ENCODE measurements at regions not wholly inside any gene's neighbourhood (a gene's known extent, or its start where the extent isn't known, plus 50 kb on each side); places are given as distances from the start of the nearest gene placed in this dataset.

DNA sequence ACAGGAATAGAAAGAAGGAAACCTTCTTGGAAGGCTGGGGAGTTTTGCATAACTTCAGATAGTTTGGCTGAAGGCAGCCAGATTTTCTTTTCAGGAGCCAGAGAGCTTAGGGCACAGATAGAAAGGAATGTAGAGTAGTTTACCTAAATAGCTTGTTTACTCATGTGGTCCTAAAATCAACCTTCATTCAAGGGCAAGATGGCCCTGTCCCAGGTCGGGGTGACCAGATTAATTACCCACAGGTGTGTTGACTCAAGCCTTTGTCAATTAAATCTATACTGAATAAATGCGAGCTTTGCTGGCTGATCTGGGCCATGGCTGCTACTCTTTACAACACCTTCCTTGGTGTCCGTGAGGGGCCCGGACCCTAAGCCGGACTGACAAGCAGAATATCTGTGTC, 792.0 kb upstream of the MAN1A1 start:
- DNase-seq (ENCODE audit: low read depth in 4 of 4, low spot score in 3 of 4): no peak

DNA sequence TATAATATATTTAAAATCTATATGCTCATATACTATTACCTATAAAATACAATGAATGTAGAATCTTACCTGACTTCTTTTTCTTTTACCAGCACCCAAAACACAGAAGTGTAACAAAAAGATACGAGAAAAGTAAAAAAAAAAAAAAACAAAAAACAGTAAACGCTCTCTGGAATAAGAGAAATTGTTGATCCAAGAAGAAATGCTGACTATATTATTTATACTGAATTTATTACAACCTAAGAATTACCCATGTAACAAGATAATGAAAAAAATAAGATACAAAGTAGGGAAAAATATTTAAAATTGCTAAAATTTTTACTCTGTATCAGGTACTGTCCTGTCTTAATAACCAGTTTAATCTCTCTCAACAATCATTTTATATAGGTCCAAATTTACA, 787.9 kb upstream of the MAN1A1 start:
- no peak for DNase-seq (ENCODE audit: low read depth in 4 of 4, low spot score in 3 of 4)

DNA sequence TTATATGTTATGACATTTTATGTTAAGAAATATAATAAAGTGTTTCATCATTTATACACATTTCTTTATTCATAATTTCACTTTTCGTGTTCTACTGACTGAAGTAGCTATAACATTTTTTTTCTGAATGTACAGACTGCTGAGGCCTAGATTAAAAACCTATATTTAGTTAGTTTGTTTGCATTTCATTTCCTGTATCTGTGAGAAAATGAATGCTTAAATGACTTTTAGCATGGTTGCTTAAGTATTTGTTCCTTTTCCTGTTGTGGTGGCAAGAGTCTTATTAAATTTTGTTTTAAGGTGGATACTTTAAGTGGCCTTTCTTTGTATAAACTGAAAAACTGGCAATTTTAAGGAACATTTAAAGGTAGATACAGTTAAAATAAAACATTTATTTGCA, 779.7 kb upstream of the MAN1A1 start:
- no peak for DNase-seq (ENCODE audit: low read depth in 4 of 4, low spot score in 3 of 4)

DNA sequence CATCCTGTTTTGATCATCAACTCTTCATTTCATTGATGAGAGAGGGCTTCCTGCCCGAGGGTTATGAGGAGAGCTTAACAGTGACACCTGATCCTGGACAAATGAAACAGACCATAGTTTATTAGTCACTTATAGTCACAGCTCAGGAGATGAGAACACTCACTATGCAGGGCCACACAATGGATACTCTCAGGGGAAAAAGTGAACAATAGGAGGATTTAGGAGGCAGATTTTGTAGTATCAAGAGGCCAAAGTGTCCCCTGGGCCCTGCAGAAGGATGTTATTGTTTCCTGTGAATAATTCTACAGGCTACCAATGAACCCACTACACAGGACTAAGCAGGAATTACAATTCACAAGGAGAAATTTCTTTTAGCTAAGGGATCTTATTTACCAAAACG, 772.8 kb upstream of the MAN1A1 start:
- no peak for DNase-seq (ENCODE audit: low read depth in 4 of 4, low spot score in 3 of 4)

DNA sequence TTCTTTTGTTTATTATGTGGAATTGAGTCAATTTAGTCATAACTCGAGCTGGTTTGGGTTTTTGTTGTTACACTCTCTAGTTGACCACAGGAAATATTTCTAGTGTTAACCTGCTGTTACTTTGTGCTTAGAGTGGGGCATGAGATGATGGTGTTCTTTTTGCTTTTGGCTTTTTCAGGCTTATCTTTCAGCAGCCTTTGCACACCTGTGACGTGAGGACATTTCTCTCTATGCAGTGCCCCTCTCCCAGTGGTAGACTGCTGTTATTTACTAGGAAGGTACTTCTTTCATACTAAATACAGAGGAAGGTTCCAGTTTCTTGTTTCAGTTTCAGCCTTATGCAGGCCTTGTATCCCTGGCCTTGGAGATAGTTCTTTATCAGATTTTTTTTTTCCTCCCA, 766.8 kb upstream of the MAN1A1 start:
- DNase-seq (ENCODE audit: low read depth in 4 of 4, low spot score in 3 of 4): no peak

DNA sequence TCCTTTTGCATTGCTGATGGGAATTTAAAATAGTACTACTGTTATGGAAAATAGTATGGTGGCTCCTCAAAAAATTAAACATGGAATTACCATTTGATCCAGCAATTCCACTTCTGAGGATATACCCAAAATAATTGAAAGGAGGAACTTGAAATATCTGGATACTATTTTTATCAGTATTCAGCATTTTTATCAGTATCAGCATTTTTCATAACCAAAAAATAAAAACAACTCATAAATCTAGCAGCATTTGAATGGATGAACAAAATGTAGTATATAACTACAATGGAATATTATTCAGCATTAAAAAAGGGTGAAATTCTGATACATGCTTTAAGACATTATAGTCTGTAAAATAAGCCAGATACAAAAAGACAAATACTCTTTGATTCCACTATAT, 763.4 kb upstream of the MAN1A1 start:
- DNase-seq (ENCODE audit: low read depth in 4 of 4, low spot score in 3 of 4): no peak

DNA sequence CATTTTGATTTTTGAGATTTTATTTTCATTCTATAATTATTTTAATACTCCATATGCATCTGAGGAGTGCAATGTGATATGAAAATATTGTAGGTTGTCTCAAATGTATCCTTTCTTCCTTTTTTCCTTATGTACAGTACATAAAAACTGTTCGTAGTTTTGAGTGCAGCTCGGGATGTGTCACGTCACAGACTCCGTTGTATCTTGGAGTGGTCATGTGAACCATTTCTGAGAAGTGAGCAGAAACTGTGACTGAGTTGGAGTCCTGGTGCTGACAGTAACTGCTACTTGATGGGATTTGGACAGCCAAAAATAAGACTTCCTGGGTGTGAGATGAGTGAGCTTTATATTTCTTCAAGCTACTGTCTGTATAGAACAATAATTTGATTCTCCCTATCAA, 761.4 kb upstream of the MAN1A1 start:
- DNase-seq (ENCODE audit: low read depth in 4 of 4, low spot score in 3 of 4): no peak

DNA sequence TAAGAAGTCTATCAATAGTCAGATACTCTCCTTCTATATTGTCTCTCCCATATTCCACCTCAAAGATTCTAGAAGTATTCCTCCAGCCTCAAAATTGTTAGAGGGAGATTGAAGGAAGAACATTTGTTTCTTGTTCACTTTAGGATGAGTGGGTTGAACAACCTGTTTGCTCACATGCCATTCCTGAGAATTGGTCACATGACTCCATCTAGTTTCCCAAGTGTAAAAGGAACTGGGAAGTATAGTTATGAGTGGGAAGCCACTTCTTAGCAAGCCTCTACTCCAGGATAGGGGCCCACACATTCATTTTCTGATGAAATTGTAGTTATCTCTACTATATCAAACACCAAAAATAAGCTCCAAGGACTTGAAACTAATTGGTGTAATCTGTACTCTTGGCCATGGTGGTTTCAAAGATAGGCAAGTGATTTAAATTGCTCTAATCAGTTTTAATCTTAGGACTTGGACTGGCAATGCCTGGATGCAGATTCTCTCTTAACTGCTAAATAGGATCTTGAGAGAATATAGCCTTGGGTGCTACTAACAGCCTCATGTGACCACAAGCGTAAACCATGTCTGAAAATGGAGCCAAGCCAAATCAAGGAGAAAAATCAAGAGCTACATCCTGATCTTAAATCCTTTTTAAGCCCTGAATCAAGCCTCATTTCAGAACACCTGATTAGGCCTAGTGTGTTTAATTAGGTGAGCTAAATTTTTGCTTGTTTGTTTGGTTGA, 758.7 kb upstream of the MAN1A1 start:
- no peak for DNase-seq (ENCODE audit: low read depth in 4 of 4, low spot score in 3 of 4)

DNA sequence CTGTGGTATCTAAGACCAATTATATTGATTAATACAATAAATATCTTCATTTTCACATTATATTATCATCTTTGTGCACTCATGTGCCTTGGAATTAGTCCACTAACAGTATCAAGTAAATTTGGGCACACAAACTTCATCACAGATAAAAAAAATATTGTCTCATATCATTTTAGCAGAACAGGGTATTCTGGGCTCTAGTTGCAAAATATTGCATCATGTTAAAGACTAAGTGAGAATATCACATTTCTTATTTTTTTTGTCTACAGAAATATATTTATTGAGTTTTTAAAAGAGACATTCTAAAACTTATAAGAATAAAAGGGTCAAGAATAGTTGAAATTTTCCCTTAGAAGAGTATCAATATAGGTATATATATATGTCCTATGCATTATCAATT, 754.1 kb upstream of the MAN1A1 start:
- DNase-seq (ENCODE audit: low read depth in 4 of 4, low spot score in 3 of 4): no peak

DNA sequence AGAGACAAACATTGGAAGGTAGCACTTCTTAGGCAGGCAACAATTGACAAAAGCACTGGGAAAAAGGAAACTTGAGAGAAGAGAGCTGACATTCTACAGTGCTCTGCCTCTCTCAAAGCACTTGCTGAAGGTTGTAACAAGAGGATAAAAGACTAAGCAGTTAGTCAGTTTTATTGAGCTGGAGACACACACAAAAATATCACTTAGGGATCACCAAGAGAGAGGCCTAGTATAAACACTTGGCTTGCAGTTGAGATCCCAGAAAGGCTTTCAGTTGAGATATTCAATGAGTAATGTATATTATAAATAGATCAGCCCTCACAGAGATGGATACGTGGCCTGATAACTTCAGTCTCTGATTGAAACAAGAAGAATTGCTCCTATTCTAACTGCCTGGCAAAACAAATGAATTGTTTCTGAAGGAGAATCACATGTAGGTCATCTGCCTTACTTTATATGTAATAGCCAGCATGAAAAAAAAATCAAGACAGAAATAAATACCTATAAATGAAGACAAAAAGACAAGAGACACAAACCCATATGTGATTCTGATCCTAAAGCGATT, 747.2 kb upstream of the MAN1A1 start:
- no peak for DNase-seq (ENCODE audit: low read depth in 4 of 4, low spot score in 3 of 4)

DNA sequence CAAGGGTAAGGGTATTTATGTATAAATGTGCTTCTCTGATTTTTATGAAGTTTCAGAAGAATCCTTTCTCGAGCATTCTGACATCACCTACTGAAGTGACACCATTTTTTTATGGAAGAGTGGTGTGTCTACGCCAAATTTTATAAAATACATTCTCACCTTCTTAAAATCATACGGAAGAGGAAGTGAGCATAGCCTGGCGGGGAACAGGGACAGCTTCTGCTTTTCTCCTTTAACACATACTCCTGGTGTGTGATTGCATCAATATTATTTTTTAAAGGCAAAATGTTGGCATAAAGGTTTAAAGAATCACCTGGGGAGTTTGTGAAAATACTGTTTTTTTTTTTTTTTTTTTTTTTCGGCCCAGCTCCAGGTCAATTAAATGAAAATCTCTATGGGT, 733.6 kb upstream of the MAN1A1 start:
- no peak for DNase-seq (ENCODE audit: low read depth in 4 of 4, low spot score in 3 of 4)

DNA sequence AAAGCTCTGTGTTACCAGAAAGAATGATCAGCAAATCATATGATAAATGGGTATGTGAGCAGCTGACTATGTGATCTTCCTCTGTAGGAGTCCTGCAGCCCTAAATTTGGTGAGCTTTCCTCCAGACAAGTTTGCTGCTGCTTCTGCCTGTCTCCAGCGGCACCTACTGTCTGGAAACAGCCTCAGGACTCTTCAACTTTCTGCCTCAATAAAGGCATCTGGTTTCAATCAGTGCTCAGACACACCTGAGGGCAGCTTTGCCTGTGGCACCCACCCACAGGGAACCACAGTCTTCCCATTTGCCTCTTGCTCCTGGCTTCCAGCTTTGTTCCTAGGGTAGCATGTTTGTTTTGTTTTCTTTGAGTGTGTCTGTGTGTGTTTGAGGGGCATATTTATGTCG, 727.9 kb upstream of the MAN1A1 start:
- DNase-seq (ENCODE audit: low read depth in 4 of 4, low spot score in 3 of 4): no peak

DNA sequence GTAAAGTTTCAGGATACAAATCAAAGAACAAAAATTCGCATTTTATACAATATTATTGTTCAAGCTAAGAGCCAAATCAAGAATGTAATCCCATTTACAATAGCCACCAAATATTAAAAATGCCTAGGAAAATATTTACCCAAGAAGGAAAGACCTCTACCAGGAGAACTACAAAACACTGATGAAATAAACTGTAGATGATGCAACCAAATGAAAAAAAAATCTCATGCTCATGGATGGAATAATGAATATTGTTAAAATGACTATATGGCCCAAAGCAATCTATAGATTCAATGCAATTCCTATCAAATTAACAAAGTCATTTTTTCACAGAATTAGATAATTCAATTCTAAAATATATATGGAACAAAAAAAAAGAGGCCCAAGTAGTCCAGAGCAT, 708.8 kb upstream of the MAN1A1 start:
- DNase-seq (ENCODE audit: low read depth in 4 of 4, low spot score in 3 of 4): no peak

DNA sequence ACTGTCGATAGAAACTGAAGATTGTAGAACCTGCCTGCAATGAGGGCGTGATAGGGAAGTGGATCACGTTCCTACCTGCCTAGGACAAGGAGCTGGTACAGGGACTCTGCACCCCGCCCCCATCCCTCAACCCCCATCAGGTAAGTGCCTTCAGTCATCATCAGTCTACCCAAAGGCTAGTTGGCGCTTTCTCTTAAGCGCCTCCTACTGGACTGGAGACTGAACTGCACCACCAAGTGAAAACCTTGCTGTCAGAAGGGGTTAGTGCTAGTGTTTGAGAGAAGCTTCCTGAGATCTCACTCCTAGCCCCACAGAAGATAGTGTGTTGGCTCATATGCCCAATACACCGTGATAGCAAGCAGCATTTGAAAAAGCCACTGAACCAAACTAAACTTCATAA, 706.5 kb upstream of the MAN1A1 start:
- no peak for DNase-seq (ENCODE audit: low read depth in 4 of 4, low spot score in 3 of 4)

DNA sequence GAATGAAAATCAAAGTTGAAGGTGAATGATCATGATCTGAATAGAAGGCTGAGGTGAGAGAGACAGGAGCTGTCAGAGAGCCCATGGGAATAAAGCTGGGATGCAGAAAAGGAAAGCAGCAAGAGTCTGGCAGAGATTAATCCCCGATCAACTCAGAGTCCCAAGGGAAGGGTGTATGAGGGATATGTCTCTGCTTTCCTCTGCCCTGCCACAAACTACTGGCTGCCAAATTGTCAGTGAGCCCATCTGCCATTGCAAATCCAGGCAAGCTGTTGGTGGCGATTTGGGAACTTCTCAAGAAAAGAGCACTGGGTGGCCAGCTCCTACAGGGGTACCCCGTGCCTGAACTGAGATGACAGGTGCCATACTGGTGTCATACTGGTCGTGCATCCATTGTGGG, 705.5 kb upstream of the MAN1A1 start:
- no peak for DNase-seq (ENCODE audit: low read depth in 4 of 4, low spot score in 3 of 4)

DNA sequence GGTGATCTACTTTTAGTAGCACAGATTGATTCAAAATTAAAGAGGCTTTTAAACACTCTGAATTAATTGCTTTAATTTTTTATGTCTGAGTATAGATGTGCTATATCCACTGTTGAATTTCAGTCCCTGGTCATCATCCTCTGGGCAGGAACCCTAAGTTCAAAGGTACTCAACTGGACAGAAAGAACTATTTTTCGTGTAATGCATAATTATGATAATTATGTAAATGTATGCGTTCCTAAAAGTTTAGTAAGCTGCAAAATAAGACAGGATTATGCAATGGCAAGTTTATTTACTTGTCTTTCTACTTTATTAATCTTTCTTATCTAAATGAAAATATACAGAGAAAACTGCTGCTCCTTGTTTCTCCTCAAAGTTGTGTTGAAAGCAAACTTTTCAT, 690.1 kb upstream of the MAN1A1 start:
- no peak for DNase-seq (ENCODE audit: low read depth in 4 of 4, low spot score in 3 of 4)

DNA sequence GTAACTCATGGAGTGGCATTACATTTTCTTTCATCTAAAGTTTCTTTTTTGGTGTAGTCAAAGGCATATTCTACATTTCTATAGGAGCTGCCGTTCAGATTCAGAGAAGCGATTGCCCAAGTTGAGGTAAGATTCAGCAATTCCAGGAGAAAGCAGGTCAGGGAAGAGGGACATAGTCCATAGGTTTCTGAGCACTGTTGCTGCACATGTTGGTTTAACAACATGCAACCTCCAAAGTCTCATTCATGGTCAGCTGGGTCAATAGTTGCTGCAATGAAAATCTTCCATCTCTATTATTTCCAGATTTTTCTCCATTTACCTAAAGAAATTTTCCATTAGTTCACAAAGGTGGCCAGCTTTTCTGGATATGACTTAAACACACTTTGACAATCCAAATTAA, 682.3 kb upstream of the MAN1A1 start:
- DNase-seq (ENCODE audit: low read depth in 4 of 4, low spot score in 3 of 4): no peak

DNA sequence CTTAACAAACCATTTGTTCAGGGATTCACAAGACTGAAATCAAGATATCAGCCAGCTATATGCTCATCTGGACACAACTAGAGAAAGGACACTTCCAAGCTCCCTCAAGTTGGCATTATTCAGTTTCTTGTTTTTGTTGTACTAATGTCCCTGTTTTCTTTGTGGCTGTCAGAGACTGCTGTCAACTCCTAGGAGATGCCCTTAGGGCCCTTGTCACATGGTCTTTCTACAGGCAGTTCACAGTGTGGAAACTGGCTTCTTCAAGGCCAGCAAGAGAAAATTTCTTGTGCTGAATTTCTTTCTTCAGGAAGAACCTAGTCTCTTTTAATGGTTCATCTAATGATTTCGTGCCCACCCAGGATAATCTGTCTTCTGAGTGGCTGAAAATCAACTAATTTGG, 677.2 kb upstream of the MAN1A1 start:
- no peak for DNase-seq (ENCODE audit: low read depth in 4 of 4, low spot score in 3 of 4)

DNA sequence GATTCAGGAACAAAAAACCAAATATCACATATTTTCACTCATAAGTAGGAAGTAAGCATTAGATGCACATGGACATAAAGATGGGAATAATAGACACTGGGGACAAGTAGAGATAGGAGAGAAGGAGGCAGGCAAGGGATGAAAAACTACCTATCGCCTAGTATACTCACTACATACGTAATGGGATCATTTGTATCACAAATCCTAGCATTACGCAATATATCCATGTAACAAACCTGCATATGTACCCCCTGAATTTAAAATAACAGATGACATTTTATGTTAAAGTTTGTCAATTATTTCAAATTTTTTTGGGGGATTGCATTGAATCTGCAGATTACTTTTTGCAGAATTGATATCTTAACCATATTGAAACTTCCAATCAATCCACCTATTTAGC, 660.5 kb upstream of the MAN1A1 start:
- DNase-seq (ENCODE audit: low read depth in 4 of 4, low spot score in 3 of 4): no peak

DNA sequence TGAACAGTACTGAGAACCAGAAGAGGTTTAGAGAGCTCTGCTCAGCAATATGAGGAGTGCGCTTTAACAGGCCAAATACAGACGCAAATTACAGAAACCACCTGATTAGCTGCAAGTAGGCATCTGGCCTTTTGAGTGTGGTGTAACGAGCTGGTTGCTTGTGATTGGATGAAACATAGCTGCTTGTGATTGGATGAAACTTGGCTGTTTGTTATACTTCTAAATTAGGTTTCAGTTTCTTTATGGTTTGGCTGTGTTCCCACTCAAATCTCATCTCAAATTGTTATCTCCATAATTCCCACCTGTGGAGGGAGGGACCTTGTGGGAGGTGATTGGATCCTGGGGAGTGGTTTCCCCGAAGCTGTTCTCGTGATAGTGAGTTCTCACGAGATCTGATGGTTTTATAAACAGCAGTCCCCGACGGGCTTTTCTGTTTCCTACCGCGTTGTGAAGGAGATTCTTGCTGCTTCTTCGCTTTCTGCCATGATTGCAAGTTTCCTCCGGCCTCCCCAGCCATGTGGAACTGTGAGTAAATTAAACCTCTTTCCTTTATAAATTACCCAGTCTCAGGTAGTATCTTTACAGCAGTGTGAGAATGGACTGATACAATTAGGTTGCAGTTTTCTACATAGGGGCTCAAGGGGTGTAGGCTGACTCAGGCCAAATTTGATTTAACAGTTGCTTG, 655.9 kb upstream of the MAN1A1 start:
- DNase-seq (ENCODE audit: low read depth in 4 of 4, low spot score in 3 of 4): no peak

DNA sequence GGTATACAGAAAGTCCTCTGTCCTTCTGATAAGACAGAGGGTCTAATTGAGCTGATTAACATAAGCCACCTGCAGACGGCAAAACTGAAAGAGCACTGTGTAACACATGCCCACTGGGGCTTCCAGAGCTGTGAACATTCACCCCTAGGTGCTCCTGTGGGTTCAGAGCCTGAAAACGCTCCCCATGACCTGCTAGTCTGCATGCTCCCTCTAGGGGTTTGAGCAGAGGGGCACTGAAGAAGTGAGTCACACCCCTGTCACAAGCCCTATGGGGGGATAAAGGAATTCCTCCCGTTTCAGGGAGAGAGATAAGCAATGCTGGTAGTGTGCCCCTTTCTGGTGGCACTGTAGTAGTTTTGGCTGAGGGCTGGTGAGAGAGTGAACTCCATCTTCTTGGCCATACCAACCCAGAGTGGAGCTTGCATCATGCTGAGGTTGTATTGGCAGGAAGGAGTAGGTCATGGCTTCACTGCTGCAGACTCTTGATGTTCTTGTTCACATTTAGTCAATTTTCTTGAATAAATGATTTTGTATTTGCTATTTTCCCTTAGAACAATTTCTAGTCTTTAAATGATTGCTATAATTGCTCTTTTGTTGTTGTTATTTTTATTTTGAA, 637.5 kb upstream of the MAN1A1 start:
- DNase-seq (ENCODE audit: low read depth in 4 of 4, low spot score in 3 of 4): no peak

All from right renal pelvis (tissue), 4 donors.